ENCODE measurements at regions not wholly inside any gene's neighbourhood (a gene's known extent, or its start where the extent isn't known, plus 50 kb on each side); places are given as distances from the start of the nearest gene placed in this dataset.

DNA sequence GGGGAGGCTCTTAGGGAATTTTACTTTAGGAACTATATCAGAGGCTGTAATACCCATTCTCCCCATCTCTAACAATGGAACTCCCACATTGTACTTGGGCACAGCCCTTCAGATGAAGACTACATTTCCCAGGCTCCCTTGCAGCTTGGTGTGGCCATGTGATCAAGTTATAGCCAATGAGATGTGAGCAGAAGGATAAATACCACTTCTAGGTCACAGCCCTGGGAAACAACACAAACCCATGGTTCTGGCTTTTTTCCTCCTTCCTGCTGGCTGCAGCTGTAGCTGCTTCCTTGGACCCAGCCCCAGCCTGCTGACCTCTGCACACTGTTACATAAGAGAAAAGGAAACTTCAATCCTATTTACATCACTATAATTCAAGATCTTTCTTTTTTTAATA lies 445.9 kb upstream of the JARID2 start:
- ATAC-seq (ENCODE audit: insufficient read depth, low FRiP score) (peak; percentile 78), DNase-seq (peak; percentile 85 to 96 (median 92))
- peaks cover 0 to 11% (median 4%) of the 10 kb centered on the region in 5 donors for H3K4me1 ChIP-seq (ENCODE audit: control insufficient read depth in 5 of 5, insufficient read depth in 5 of 5, low read length in 5 of 5)
- H3K9me3 ChIP-seq (ENCODE audit: control insufficient read depth in 4 of 4, insufficient read depth in 3 of 4, low read length in 3 of 4) = peaks cover 0 to 1% (median 0%) of the 10 kb centered on the region in 4 donors
- no peak overlapping the region for H3K9ac ChIP-seq (ENCODE audit: insufficient read depth in 1 of 2, low read length in 2 of 2)
- no peak overlapping the region for H3K4me3 ChIP-seq
- TF ChIP-seq, protein P1, sequence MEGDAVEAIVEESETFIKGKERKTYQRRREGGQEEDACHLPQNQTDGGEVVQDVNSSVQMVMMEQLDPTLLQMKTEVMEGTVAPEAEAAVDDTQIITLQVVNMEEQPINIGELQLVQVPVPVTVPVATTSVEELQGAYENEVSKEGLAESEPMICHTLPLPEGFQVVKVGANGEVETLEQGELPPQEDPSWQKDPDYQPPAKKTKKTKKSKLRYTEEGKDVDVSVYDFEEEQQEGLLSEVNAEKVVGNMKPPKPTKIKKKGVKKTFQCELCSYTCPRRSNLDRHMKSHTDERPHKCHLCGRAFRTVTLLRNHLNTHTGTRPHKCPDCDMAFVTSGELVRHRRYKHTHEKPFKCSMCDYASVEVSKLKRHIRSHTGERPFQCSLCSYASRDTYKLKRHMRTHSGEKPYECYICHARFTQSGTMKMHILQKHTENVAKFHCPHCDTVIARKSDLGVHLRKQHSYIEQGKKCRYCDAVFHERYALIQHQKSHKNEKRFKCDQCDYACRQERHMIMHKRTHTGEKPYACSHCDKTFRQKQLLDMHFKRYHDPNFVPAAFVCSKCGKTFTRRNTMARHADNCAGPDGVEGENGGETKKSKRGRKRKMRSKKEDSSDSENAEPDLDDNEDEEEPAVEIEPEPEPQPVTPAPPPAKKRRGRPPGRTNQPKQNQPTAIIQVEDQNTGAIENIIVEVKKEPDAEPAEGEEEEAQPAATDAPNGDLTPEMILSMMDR (IDR thresholded peaks at IDR 0.05; ENCODE audit: control extremely low read depth, extremely low read depth) = no peak
- H3K27me3 ChIP-seq (ENCODE audit: control insufficient read depth in 3 of 3, insufficient read depth in 3 of 3, low read length in 2 of 3) = no peaks in the 10 kb centered on the region
- H3K36me3 ChIP-seq (ENCODE audit: control insufficient read depth in 4 of 4, insufficient read depth in 4 of 4, low read length in 4 of 4) = no peaks in the 10 kb centered on the region
- H3K27ac ChIP-seq (ENCODE audit: low read depth in 1 of 2, low read length in 1 of 2) = no peak overlapping the region

DNA sequence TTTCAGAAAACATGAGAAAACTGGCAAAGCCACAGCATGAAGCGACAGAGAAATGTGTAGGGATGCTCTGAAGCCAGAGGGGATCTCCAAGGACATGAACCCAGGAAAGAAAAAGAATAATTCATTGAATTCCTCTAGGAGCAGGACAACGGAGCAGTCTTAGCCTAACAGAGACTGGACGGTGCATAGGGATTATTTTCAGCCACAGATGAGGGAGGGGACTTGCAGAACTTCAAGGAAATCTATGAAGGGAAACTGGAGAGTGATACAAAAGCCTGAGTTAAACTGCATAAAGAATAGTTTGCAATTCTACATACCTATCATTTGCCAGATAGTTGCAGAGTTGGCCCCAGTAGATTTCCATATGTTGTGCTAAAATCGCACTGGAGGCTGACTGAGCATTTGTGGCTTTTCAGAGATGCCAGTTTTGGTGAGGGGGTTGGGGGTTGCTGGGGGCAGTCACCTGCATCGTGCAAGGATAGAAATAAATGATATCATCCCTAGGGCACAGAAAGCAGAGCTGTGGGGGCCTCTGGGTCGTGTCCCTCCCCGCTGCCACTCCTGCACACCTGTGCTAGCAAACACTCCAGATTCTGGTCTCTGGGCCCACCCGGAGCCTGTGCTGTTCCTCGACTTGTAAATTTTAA lies 443.2 kb upstream of the JARID2 start:
- H3K4me3 ChIP-seq = no peak overlapping the region
- TF ChIP-seq, protein P1 (IDR thresholded peaks at IDR 0.05; ENCODE audit: control extremely low read depth, extremely low read depth) = no peak
- H3K36me3 ChIP-seq (ENCODE audit: control insufficient read depth in 4 of 4, insufficient read depth in 4 of 4, low read length in 4 of 4) = no peaks in the 10 kb centered on the region
- H3K4me1 ChIP-seq (ENCODE audit: control insufficient read depth in 5 of 5, insufficient read depth in 5 of 5, low read length in 5 of 5) = peaks cover 0 to 13% (median 5%) of the 10 kb centered on the region in 5 donors
- DNase-seq = peak in 1 of 3 donors; percentile 38
- peaks cover 0 to 1% (median 0%) of the 10 kb centered on the region in 4 donors for H3K9me3 ChIP-seq (ENCODE audit: control insufficient read depth in 4 of 4, insufficient read depth in 3 of 4, low read length in 3 of 4)
- ATAC-seq (ENCODE audit: insufficient read depth, low FRiP score) = no peak
- no peak overlapping the region for H3K9ac ChIP-seq (ENCODE audit: insufficient read depth in 1 of 2, low read length in 2 of 2)
- WGBS, 2 donors = 87 to 89% methylated on average over 9 of the region's 9 CpGs
- H3K27ac ChIP-seq (ENCODE audit: low read depth in 1 of 2, low read length in 1 of 2) = no peak overlapping the region
- no peaks in the 10 kb centered on the region for H3K27me3 ChIP-seq (ENCODE audit: control insufficient read depth in 3 of 3, insufficient read depth in 3 of 3, low read length in 2 of 3)

DNA sequence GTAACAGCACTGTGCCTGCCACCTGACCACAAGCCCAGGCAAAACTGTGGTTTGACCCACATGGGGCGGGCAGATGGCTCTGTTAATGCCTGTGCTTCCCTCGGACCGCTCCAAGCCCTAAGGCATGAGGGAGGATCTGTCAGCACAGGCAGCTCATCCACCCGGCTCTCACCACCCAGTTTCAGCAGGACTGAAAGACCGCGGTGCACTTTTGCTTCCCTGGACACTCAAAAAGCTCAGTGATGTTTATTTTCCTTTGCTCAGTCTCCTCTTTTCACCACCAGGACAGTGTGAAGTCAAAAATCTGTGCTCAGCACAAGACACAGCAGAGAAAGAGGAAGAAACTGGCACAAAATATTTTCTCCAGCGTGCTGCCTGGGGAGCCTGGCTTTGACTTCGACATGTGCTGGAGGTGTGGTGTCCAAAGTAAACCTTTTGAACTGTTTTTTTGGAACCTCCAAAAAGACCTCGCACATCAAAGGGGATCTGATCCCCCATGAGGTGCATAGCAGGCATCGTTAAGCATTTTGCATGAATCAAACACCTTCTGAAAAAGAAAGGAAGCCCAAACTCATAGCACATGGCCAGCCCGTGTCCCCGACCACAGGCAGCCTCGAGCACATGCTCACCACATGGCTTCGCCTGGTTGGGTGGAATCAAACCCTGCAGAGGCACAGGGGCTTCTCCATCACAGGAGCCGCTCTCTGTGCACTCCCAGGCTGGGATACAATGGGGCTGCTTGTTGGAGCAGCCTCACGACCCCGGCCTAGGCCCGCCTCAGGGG lies 441.7 kb upstream of the JARID2 start:
- DNase-seq = no peak
- Histone ChIP-seq H3K36me3 (ENCODE audit: control insufficient read depth in 4 of 4, insufficient read depth in 4 of 4, low read length in 4 of 4) (no peaks in the 10 kb centered on the region), H3K4me3 (no peak overlapping the region), H3K9ac (ENCODE audit: insufficient read depth in 1 of 2, low read length in 2 of 2) (no peak overlapping the region), H3K27ac (ENCODE audit: low read depth in 1 of 2, low read length in 1 of 2) (no peak overlapping the region), H3K4me1 (ENCODE audit: control insufficient read depth in 5 of 5, insufficient read depth in 5 of 5, low read length in 5 of 5) (peaks cover 0 to 13% (median 5%) of the 10 kb centered on the region in 5 donors), H3K9me3 (ENCODE audit: control insufficient read depth in 4 of 4, insufficient read depth in 3 of 4, low read length in 3 of 4) (peaks cover 0 to 1% (median 0%) of the 10 kb centered on the region in 4 donors), H3K27me3 (ENCODE audit: control insufficient read depth in 3 of 3, insufficient read depth in 3 of 3, low read length in 2 of 3) (no peaks in the 10 kb centered on the region)
- TF ChIP-seq, protein P1 (IDR thresholded peaks at IDR 0.05; ENCODE audit: control extremely low read depth, extremely low read depth) = no peak
- 77 to 84% methylated on average over 16 to 18 of the region's 18 CpGs for WGBS, 2 donors
- ATAC-seq (ENCODE audit: insufficient read depth, low FRiP score) = no peak
